Endothelial cell of umbilical vein (primary cell): ENCODE measurements at regions not wholly inside any gene's neighbourhood (a gene's known extent, or its start where the extent isn't known, plus 50 kb on each side); places are given as distances from the start of the nearest gene placed in this dataset.

Experiments
- EZH2 ChIP-seq: IDR thresholded peaks from 2 replicates; pipeline ENCODE4 v1.6.1; 2012; ENCODE audit warnings: borderline replicate concordance, low read depth, mild to moderate bottlenecking, moderate library complexity, low read length, inconsistent platforms; ENCODE audit not compliant: severe bottlenecking
- MYC ChIP-seq: IDR thresholded peaks from one replicate; pipeline ENCODE4 v1.6.1; 2011; ENCODE audit warnings: mild to moderate bottlenecking, low read depth, low read length
- POLR2A ChIP-seq: IDR thresholded peaks from 2 replicates; pipeline ENCODE4 v1.6.1; 2012; ENCODE audit warnings: low read depth, mild to moderate bottlenecking, control low read depth, low read length
- POLR2AphosphoS5 ChIP-seq: IDR thresholded peaks from 2 replicates; pipeline ENCODE4 v1.6.1; 2012; ENCODE audit warnings: low read depth, mild to moderate bottlenecking, control low read depth, low read length, moderate library complexity; ENCODE audit not compliant: insufficient read depth
- TF ChIP-seq, protein P1 (sequence below), 2 donors: IDR thresholded peaks; 1 replicate in 1 of 2; 2 replicates in 1 of 2; pipeline ENCODE4 v1.5.1; 2011; ENCODE audit warnings: low read length in 2 of 2, mild to moderate bottlenecking in 2 of 2, moderate library complexity in 2 of 2, control low read depth in 1 of 2, inconsistent platforms in 1 of 2, low read depth in 1 of 2; ENCODE audit not compliant: insufficient read depth in 1 of 2; ENCODE audit errors: extremely low read depth in 1 of 2

- TF ChIP-seq, protein P1, sequence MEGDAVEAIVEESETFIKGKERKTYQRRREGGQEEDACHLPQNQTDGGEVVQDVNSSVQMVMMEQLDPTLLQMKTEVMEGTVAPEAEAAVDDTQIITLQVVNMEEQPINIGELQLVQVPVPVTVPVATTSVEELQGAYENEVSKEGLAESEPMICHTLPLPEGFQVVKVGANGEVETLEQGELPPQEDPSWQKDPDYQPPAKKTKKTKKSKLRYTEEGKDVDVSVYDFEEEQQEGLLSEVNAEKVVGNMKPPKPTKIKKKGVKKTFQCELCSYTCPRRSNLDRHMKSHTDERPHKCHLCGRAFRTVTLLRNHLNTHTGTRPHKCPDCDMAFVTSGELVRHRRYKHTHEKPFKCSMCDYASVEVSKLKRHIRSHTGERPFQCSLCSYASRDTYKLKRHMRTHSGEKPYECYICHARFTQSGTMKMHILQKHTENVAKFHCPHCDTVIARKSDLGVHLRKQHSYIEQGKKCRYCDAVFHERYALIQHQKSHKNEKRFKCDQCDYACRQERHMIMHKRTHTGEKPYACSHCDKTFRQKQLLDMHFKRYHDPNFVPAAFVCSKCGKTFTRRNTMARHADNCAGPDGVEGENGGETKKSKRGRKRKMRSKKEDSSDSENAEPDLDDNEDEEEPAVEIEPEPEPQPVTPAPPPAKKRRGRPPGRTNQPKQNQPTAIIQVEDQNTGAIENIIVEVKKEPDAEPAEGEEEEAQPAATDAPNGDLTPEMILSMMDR (IDR thresholded peaks at IDR 0.05; ENCODE audit: extremely low read depth in 1 of 2, insufficient read depth in 1 of 2, low read depth in 1 of 2, low read length in 2 of 2), result no peak
- TF ChIP-seq POLR2A, result no peak
- TF ChIP-seq POLR2AphosphoS5, result no peak
- TF ChIP-seq MYC, result no peak
- TF ChIP-seq EZH2, result no peak
Measured at GRCh38 chr1:62922006-62922405, 138.1 kb downstream of the ATG4C start.
